ENCODE measurements at regions not wholly inside any gene's neighbourhood (a gene's known extent, or its start where the extent isn't known, plus 50 kb on each side); places are given as distances from the start of the nearest gene placed in this dataset.

DNA sequence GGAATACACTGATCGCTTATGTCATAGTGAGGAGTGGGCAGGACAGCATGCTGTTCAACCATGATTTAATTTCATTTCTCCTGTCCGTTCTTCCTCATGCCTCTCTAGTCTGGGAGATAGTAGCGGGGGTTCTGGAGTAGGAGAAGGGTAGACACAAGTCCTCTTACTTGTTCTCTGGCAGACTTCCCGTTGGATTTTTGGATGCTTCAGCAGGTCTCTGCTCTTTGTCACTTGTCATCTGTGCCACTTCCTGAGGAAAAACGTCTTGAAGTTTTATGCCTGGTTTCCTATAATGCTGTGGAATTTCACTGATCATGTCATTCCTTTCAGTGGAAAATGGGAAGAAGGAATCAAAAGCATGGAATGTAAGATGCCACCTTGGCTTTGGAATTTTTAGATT, 154.7 kb downstream of the GATB start:
- no peak for DNase-seq (ENCODE audit: low read depth)

DNA sequence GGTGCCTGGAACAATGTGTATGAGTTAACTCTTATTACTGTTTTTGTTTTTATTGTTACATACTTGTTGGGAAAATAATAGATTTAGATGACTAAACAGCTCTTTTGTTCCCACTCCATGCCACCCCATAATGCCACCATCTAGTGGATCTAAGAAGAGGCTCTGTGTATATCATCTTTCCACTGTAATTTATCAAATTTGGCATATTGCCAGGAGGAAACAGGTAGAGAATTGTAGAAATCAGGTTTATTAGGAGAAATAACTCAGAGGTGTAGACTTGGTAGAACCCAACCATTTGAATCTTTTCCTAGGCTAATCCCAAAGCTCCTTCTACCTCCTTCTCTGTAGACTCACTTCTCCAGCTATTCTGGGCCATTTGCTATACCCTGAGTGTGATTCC, 150.6 kb downstream of the GATB start:
- DNase-seq (ENCODE audit: low read depth), result no peak

DNA sequence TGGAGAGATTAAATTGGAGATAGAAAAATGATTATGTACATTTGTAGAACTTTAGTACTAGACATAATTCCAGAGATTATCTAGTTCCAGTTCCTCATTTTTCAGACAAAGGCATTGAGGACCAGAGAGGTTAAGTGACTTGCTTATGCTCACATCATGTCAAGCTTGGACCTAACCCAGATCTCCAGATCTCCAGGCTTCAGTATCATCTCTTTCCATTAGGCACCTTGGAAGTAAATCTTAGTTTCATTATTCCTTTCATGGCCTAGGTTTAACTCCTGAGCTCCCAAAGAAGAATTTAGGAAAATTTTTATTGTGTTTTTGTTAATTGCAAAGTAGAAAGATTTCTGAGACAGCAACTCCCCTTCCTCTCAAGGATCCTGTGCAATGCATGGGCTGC, 148.8 kb downstream of the GATB start:
- no peak for DNase-seq (ENCODE audit: low read depth)

DNA sequence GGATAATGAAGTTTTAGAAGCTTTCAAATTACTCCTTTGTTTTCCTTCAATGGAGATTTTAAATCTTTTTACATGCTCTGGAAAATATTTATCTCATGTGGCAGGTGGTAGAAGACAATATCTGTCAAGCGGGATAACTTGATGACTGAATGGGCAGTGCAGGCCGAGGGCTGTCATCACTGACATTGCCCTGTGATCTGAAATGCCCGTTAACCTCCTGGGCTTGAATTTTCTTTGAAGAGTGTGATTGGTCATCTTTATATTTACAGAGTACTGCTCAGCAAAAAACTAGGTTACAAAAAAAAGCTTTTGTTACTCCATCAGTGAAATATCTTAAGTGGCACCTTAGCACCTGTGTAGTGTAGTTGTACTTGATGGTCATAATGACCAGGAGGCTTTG, 147.5 kb downstream of the GATB start:
- DNase-seq (ENCODE audit: low read depth), result no peak

DNA sequence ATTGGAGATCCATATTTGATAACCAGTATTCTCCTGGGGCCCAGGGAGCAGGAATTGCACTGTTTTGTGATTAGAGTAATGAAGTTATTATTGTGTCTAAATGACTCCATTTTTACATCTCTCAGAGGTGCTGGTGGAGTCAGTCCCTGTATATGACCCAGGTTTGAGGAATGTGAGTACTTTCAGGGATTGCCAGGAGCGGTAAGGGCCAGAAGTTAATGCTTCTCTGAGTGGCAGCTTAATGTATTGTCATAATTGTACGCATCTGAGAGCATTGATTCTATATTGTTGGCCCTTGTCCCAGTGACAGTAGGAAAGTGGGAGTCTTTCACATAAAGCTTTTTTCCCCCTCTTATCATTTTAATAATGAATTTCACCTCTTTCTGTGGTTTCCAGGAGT, 146.2 kb downstream of the GATB start:
- no peak for DNase-seq (ENCODE audit: low read depth)

DNA sequence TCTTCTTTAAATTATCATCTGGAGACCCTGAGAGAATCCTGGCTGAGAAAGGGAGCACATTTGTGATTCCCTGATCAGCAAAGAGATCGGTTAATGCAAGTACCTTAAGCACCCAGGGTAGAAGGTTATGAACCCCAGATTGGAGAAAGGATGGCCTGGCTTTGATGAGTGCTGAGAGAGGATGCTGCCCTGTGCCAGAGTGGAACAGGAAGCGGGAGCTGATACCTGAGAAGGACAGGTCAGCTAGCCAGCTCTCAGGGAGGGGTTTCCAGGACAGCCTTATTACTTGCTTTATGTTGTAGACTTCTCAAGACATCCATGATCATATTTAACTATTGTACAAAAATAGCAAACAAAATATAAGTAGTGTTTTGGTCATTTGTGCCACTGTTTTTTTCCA, 141.9 kb downstream of the GATB start:
- DNase-seq (ENCODE audit: low read depth), result no peak

DNA sequence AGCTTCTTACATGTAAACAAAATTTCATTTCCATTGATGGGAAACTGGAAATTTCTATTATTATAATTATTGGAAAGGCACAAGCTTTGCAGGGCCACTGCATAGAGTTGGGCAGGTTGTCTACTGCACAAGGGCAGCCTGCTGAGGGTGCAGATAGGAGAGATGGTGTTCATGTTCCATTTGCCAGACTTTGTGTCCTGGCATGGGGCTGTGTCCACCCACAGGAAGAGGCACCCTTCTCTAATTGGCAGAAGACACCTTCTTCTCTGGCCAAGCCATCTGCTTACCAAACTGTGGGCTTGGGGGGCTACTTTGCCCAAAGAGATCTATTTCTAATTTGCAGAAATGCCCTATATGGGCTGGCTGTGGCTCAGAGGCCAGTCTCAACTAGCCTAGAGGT, 140.7 kb downstream of the GATB start:
- DNase-seq (ENCODE audit: low read depth), result no peak
